Prostate gland (tissue), 2 donors: ENCODE measurements at regions not wholly inside any gene's neighbourhood (a gene's known extent, or its start where the extent isn't known, plus 50 kb on each side); places are given as distances from the start of the nearest gene placed in this dataset.

Source experiments
- DNase-seq: peaks from one replicate; pipeline ENCODE4 v3.0.0-alpha.2; 2019; ENCODE audit warnings: low spot score
- H3K27ac ChIP-seq, 2 donors: fragments of 200-600 bp; sonication (generic); 2 replicates each; pipeline ENCODE4 v1.5.1; 2017 to 2019
- H3K27me3 ChIP-seq: fragments of 200-600 bp; sonication (generic); replicated peaks from 2 replicates; pipeline ENCODE4 v1.5.1; 2019; ENCODE audit not compliant: insufficient read depth
- H3K36me3 ChIP-seq, 2 donors: fragments of 200-600 bp; sonication (generic); 1 replicate in 1 of 2; 2 replicates in 1 of 2; pipeline versions ENCODE4 v1.5.1 to v1.8.1; 2017 to 2019
- H3K4me1 ChIP-seq: fragments of 200-600 bp; sonication (generic); replicated peaks from 2 replicates; pipeline ENCODE4 v1.5.1; 2019
- H3K4me3 ChIP-seq, 2 donors: fragments of 200-600 bp; sonication (generic); 2 replicates each; pipeline ENCODE4 v1.5.1; 2017 to 2019
- H3K9me3 ChIP-seq: fragments of 200-600 bp; sonication (generic); 2 replicates; pipeline ENCODE4 v1.5.1; 2017
- CTCF ChIP-seq, 4 experiments: fragments of 200-600 bp in 2 of 4; fragments of 450-650 bp in 2 of 4; sonication (generic) in 2 of 4; IDR thresholded peaks; 1 replicate in 3 of 4; 2 replicates in 1 of 4; pipeline ENCODE4 v1.5.1; 2016 to 2019; ENCODE audit warnings: antibody characterized with exemption in 4 of 4, mild to moderate bottlenecking in 2 of 4, moderate library complexity in 2 of 4
- POLR2A ChIP-seq: fragments of 450-650 bp; IDR thresholded peaks from one replicate; pipeline ENCODE4 v1.6.1; 2016; ENCODE audit warnings: antibody characterized with exemption, mild to moderate bottlenecking
- POLR2AphosphoS5 ChIP-seq: sonication (generic); formaldehyde crosslinking; IDR thresholded peaks from one replicate; pipeline ENCODE4 v1.6.1; 2017; ENCODE audit warnings: antibody characterized with exemption
- WGBS: methylation state at CpG from one replicate; pipeline ENCODE4 v1.1.5; 2018; 5-methylcytosine and 5-hydroxymethylcytosine counted together
- intact Hi-C: fragments of 100-400 bp; cut with DNase I; formaldehyde crosslinking; loops from one replicate; pipeline ENCODE4 v1.14.2; 2022

GRCh38 chr12:111212814-111213456 lies 156.0 kb downstream of the PHETA1 start:
- Histone ChIP-seq H3K4me3 (no peak overlapping the region), H3K9me3 (no peaks in the 10 kb centered on the region), H3K27me3 (no peaks in the 10 kb centered on the region), H3K36me3 (no peaks in the 10 kb centered on the region), H3K27ac (no peak overlapping the region), H3K4me1 (no peaks in the 10 kb centered on the region)
- TF ChIP-seq POLR2A, result no peak
- TF ChIP-seq CTCF (IDR thresholded peaks at IDR 0.05), result no peak
- no peak for TF ChIP-seq POLR2AphosphoS5
- intact Hi-C loops, result no loop called here
- no peak for DNase-seq
- WGBS, result 74% methylated on average over 12 of the region's 12 CpGs

- H3K4me3 ChIP-seq, result no peak overlapping the region
- no peaks in the 10 kb centered on the region for H3K27me3 ChIP-seq
- no peaks in the 10 kb centered on the region for H3K9me3 ChIP-seq
- H3K36me3 ChIP-seq, result no peaks in the 10 kb centered on the region
- intact Hi-C loops, result no loop called here
- H3K4me1 ChIP-seq, result no peaks in the 10 kb centered on the region
- 37% methylated on average over 7 of the region's 7 CpGs for WGBS
- TF ChIP-seq CTCF (IDR thresholded peaks at IDR 0.05) (no peak), POLR2A (no peak), POLR2AphosphoS5 (no peak)
- no peak overlapping the region for H3K27ac ChIP-seq
- DNase-seq, result no peak
These were observed 156.8 kb downstream of the PHETA1 start for GRCh38 chr12:111211910-111212757.

- 46% methylated on average over 4 of the region's 4 CpGs for WGBS
- H3K27ac ChIP-seq, result no peak overlapping the region
- H3K27me3 ChIP-seq, result no peaks in the 10 kb centered on the region
- H3K9me3 ChIP-seq, result no peaks in the 10 kb centered on the region
- intact Hi-C loops, result no loop called here
- no peaks in the 10 kb centered on the region for H3K36me3 ChIP-seq
- TF ChIP-seq POLR2A (no peak), CTCF (IDR thresholded peaks at IDR 0.05) (no peak), POLR2AphosphoS5 (no peak)
- no peaks in the 10 kb centered on the region for H3K4me1 ChIP-seq
- DNase-seq, result no peak
- H3K4me3 ChIP-seq, result no peak overlapping the region
These were observed 159.1 kb downstream of the PHETA1 start for GRCh38 chr12:111209811-111210210.

- DNase-seq, result no peak
- TF ChIP-seq POLR2AphosphoS5, result no peak
- no peak for TF ChIP-seq POLR2A
- no peak for TF ChIP-seq CTCF (IDR thresholded peaks at IDR 0.05)
- Histone ChIP-seq H3K27ac (no peak overlapping the region), H3K9me3 (no peaks in the 10 kb centered on the region), H3K36me3 (no peaks in the 10 kb centered on the region), H3K27me3 (no peaks in the 10 kb centered on the region), H3K4me1 (no peaks in the 10 kb centered on the region), H3K4me3 (no peak overlapping the region)
- 76% methylated on average over 3 of the region's 3 CpGs for WGBS
- intact Hi-C loops, result no loop called here
These were observed 161.1 kb downstream of the PHETA1 start for GRCh38 chr12:111207761-111208160.
